B cell (primary cell): ENCODE measurements at regions not wholly inside any gene's neighbourhood (a gene's known extent, or its start where the extent isn't known, plus 50 kb on each side); places are given as distances from the start of the nearest gene placed in this dataset.

Source experiments
- ATAC-seq: fragments of 200-7000 bp; cut with Tn5 transposase; one replicate; pipeline ENCODE4 v1.10.0; 2021; ENCODE audit warnings: low read depth, mild to moderate bottlenecking, moderate number of reproducible peaks, moderate library complexity
- CTCF ChIA-PET: fragments of 350-600 bp; sonication (Branson Sonifier 250); formaldehyde crosslinking; loops from one replicate; lab custom pipeline; 2021; ENCODE audit warnings: antibody characterized with exemption, inconsistent platforms; lab: Charles Lee
- POLR2A ChIA-PET: fragments of 350-600 bp; sonication (Branson Sonifier 250); formaldehyde crosslinking; loops from one replicate; lab custom pipeline; 2021; ENCODE audit warnings: antibody characterized with exemption; lab: Charles Lee
- DNase-seq: peaks from one replicate; pipeline ENCODE4 v3.0.0; 2013
- H2AFZ ChIP-seq: 2 replicates; pipeline ENCODE4 v1.6.1; 2012; ENCODE audit warnings: mild to moderate bottlenecking, low read depth, low read length; ENCODE audit not compliant: insufficient read depth, poor library complexity, severe bottlenecking
- H3K27ac ChIP-seq, 2 donors: 1 replicate in 1 of 2; 2 replicates in 1 of 2; pipeline ENCODE4 v1.5.1; 2012 to 2013; ENCODE audit warnings: low read length in 2 of 2, mild to moderate bottlenecking in 2 of 2, moderate library complexity in 1 of 2
- H3K27me3 ChIP-seq, 4 experiments: fragments of 200-600 bp in 1 of 4; sonication (generic) in 1 of 4; replicated peaks in 1 of 4; 1 replicate in 2 of 4; 2 replicates in 2 of 4; pipeline versions ENCODE4 v1.6.1 to v1.7.0; 2013 to 2016; ENCODE audit warnings: low read length in 3 of 4, mild to moderate bottlenecking in 2 of 4, mixed read lengths in 1 of 4, moderate library complexity in 1 of 4; ENCODE audit not compliant: insufficient read depth in 4 of 4, control insufficient read depth in 3 of 4; ENCODE audit errors: control extremely low read depth in 1 of 4
- H3K36me3 ChIP-seq, 2 experiments: replicated peaks in 1 of 2; 1 replicate in 1 of 2; 2 replicates in 1 of 2; pipeline versions ENCODE4 v1.6.1 to v1.7.1; 2013; ENCODE audit warnings: low read length in 1 of 2; ENCODE audit not compliant: insufficient read depth in 2 of 2, control insufficient read depth in 1 of 2; ENCODE audit errors: control extremely low read depth in 1 of 2, extremely low read depth in 1 of 2
- H3K4me1 ChIP-seq, 2 donors: fragments of 200-600 bp in 1 of 2; sonication (generic) in 1 of 2; 1 replicate in 1 of 2; 2 replicates in 1 of 2; pipeline versions ENCODE4 v1.5.1 to v1.6.1; 2013 to 2017; ENCODE audit warnings: low read length in 2 of 2; ENCODE audit not compliant: control insufficient read depth in 2 of 2, insufficient read depth in 2 of 2
- H3K4me2 ChIP-seq: replicated peaks from 2 replicates; pipeline ENCODE3; 2012; ENCODE audit warnings: mild to moderate bottlenecking, low read depth, low read length; ENCODE audit not compliant: poor library complexity, severe bottlenecking
- H3K4me3 ChIP-seq, 5 experiments: fragments of 200-600 bp in 1 of 5; sonication (generic) in 1 of 5; 1 replicate in 3 of 5; 2 replicates in 2 of 5; pipeline versions ENCODE4 v1.5.1 to v1.7.0; 2011 to 2016; ENCODE audit warnings: low read length in 4 of 5, mild to moderate bottlenecking in 4 of 5, low read depth in 2 of 5, control low read depth in 1 of 5, moderate library complexity in 1 of 5; ENCODE audit not compliant: insufficient read depth in 1 of 5; ENCODE audit errors: control extremely low read depth in 1 of 5, extremely low read depth in 1 of 5
- H3K79me2 ChIP-seq: fragments of 200-600 bp; sonication (generic); one replicate; pipeline ENCODE4 v1.6.0; 2016; ENCODE audit warnings: low read length; ENCODE audit not compliant: control insufficient read depth, insufficient read depth
- H3K9ac ChIP-seq: fragments of 200-600 bp; sonication (generic); 2 replicates; pipeline ENCODE4 v1.6.1; 2017; ENCODE audit warnings: mild to moderate bottlenecking, low read length, moderate library complexity
- H3K9me3 ChIP-seq, 3 donors: one replicate each; pipeline versions ENCODE4 v1.6.1 to v1.7.1; 2013; ENCODE audit warnings: low read length in 2 of 3; ENCODE audit not compliant: control insufficient read depth in 2 of 3, insufficient read depth in 1 of 3; ENCODE audit errors: control extremely low read depth in 1 of 3
- H4K20me1 ChIP-seq: 2 replicates; pipeline ENCODE4 v1.6.0; 2012; ENCODE audit warnings: mild to moderate bottlenecking, low read length; ENCODE audit not compliant: insufficient read depth, control insufficient read depth, poor library complexity, severe bottlenecking
- H3K27ac Mint-ChIP-seq: one replicate; pipeline ENCODE4 v1.8.0; 2021; ENCODE audit warnings: mixed read lengths
- H3K27me3 Mint-ChIP-seq: one replicate; pipeline ENCODE4 v1.8.0; 2021; ENCODE audit warnings: mixed read lengths
- H3K4me1 Mint-ChIP-seq: one replicate; pipeline ENCODE4 v1.8.0; 2021; ENCODE audit warnings: mixed read lengths
- H3K4me3 Mint-ChIP-seq: one replicate; pipeline ENCODE4 v1.8.0; 2021; ENCODE audit warnings: mixed read lengths
- H3K9me3 Mint-ChIP-seq: one replicate; pipeline ENCODE4 v1.8.0; 2022; ENCODE audit warnings: mixed read lengths; ENCODE audit not compliant: insufficient read depth
- CTCF ChIP-seq: fragments of 200-600 bp; IDR thresholded peaks from one replicate; pipeline ENCODE4 v1.8.0; 2022; ENCODE audit warnings: antibody characterized with exemption, mild to moderate bottlenecking
- EZH2 ChIP-seq: IDR thresholded peaks from 2 replicates; pipeline ENCODE4 v1.6.1; 2012; ENCODE audit warnings: borderline replicate concordance, low read depth, mild to moderate bottlenecking, moderate library complexity, low read length; ENCODE audit not compliant: insufficient read depth, poor library complexity, severe bottlenecking
- WGBS: methylation state at CpG from one replicate; pipeline ENCODE4 v1.1.5; 2013; ENCODE audit warnings: missing lambda C conversion rate; ENCODE audit not compliant: insufficient coverage; 5-methylcytosine and 5-hydroxymethylcytosine counted together
- intact Hi-C: fragments of 100-400 bp; cut with micrococcal nuclease; formaldehyde crosslinking; loops from one replicate; pipeline ENCODE4 v1.10.0; 2022

- Histone ChIP-seq H2AFZ (no peak overlapping the region), H3K4me3 (no peak overlapping the region), H3K4me1 (peaks cover 10 to 21% of the 10 kb centered on the region in 2 donors), H3K27me3 (peaks cover 0 to 34% (median 5%) of the 10 kb centered on the region in 4 experiments), H3K4me2 (no peak overlapping the region), H3K79me2 (no peaks in the 10 kb centered on the region), H3K36me3 (no peaks in the 10 kb centered on the region), H4K20me1 (no peaks in the 10 kb centered on the region), H3K27ac (no peak overlapping the region), H3K9ac (no peak overlapping the region), H3K9me3 (peaks cover 0 to 14% (median 0%) of the 10 kb centered on the region in 3 donors)
- Mint-ChIP-seq H3K9me3 (no peaks in the 10 kb centered on the region), H3K27ac (no peak overlapping the region), H3K4me1 (peaks cover 24% of the 10 kb centered on the region), H3K4me3 (no peak overlapping the region), H3K27me3 (peaks cover 7% of the 10 kb centered on the region)
- WGBS = 80% methylated on average over 1 of the region's 2 CpGs
- ChIA-PET CTCF (interaction anchor here (1.2 to 6.2 kb wide), 5 partner anchors 9 to 633 kb away, joined by 3 to 45 read pairs (median 4); no protein-coding TSS in a partner anchor), POLR2A (interaction anchor here (0.6 kb wide), 1 partner anchor 617 kb away, joined by 4 read pairs; no protein-coding TSS in a partner anchor)
- DNase-seq = no peak
- intact Hi-C loops = no loop called here
- TF ChIP-seq EZH2 (no peak), CTCF (no peak)
- no peak for ATAC-seq
These were observed 151.7 kb downstream of the OR2B2 start for GRCh38 chr6:27760464-27760863.

DNA sequence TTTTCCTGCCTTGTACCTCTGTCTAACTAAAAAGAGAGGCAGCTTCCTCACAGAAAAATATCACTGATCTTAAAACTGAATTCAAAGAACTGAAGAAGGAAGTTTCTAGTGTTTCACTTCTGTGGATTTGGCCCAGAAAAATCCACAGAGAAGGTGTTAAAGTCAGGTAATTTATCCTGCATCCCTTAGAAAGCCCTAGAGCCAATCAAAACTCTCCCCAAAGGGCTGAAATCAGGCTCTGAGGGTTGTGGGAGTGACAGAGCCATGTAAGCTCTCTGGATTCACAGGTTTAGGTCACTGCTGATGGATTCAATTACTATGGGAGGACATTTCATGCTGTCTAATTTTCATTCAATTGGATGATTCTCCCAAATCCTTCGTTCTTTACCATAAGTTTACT, 152.3 kb downstream of the OR2B2 start:
- no peak for DNase-seq
- H3K4me1 ChIP-seq = peaks cover 10 to 21% of the 10 kb centered on the region in 2 donors
- TF ChIP-seq CTCF (no peak), EZH2 (no peak)
- H3K9me3 ChIP-seq = peaks cover 0 to 14% (median 0%) of the 10 kb centered on the region in 3 donors
- Mint-ChIP-seq H3K4me3 (no peak overlapping the region), H3K27ac (no peak overlapping the region), H3K9me3 (no peaks in the 10 kb centered on the region), H3K27me3 (peaks cover 7% of the 10 kb centered on the region), H3K4me1 (peaks cover 26% of the 10 kb centered on the region)
- ATAC-seq = no peak
- no peaks in the 10 kb centered on the region for H3K79me2 ChIP-seq
- intact Hi-C loops = no loop called here
- ChIA-PET CTCF (interaction anchor here (1.2 to 6.2 kb wide), 4 partner anchors 10 to 633 kb away, joined by 3 to 45 read pairs (median 4); no protein-coding TSS in a partner anchor), POLR2A (no interaction called here)
- H3K9ac ChIP-seq = no peak overlapping the region
- H3K27me3 ChIP-seq = peaks cover 0 to 33% (median 5%) of the 10 kb centered on the region in 4 experiments
- no peaks in the 10 kb centered on the region for H3K36me3 ChIP-seq
- no peaks in the 10 kb centered on the region for H4K20me1 ChIP-seq
- H2AFZ ChIP-seq = no peak overlapping the region
- WGBS = no CpG with 5 or more reads among the region's 1 CpG
- no peak overlapping the region for H3K4me3 ChIP-seq
- no peak overlapping the region for H3K4me2 ChIP-seq
- H3K27ac ChIP-seq = no peak overlapping the region
